CD4-positive, alpha-beta T cell (primary cell): ENCODE measurements at regions not wholly inside any gene's neighbourhood (a gene's known extent, or its start where the extent isn't known, plus 50 kb on each side); places are given as distances from the start of the nearest gene placed in this dataset.

Experiments used
- ATAC-seq: fragments of 200-7000 bp; cut with Tn5 transposase; one replicate; pipeline ENCODE4 v1.10.0; 2022; ENCODE audit warnings: mild to moderate bottlenecking; ENCODE audit not compliant: poor library complexity
- CTCF ChIA-PET: fragments of 350-600 bp; sonication (Branson Sonifier 250); formaldehyde crosslinking; loops from one replicate; lab custom pipeline; 2021; ENCODE audit warnings: antibody characterized with exemption, inconsistent platforms; lab: Charles Lee
- POLR2A ChIA-PET: fragments of 350-600 bp; sonication (Branson Sonifier 250); formaldehyde crosslinking; loops from one replicate; lab custom pipeline; 2021; ENCODE audit warnings: antibody characterized with exemption, inconsistent platforms; lab: Charles Lee
- DNase-seq, 14 experiments: peaks; one replicate each; pipeline ENCODE4 v3.0.0-alpha.2; 2013 to 2020; ENCODE audit warnings: mixed read lengths in 2 of 14
- H3K27ac ChIP-seq, 2 donors: one replicate each; pipeline versions ENCODE4 v1.5.1 to v1.7.0; 2013; ENCODE audit warnings: low read length in 2 of 2, low read depth in 1 of 2, mild to moderate bottlenecking in 1 of 2
- H3K27me3 ChIP-seq, 2 experiments: 1 replicate in 1 of 2; 2 replicates in 1 of 2; pipeline versions ENCODE4 v1.6.1 to v1.7.0; 2013; ENCODE audit warnings: low read length in 2 of 2, control low read depth in 1 of 2, mild to moderate bottlenecking in 1 of 2, moderate library complexity in 1 of 2; ENCODE audit not compliant: insufficient read depth in 2 of 2, control insufficient read depth in 1 of 2
- H3K36me3 ChIP-seq: one replicate; pipeline ENCODE4 v1.6.1; 2013; ENCODE audit warnings: low read length, control low read depth; ENCODE audit not compliant: insufficient read depth
- H3K4me1 ChIP-seq: one replicate; pipeline ENCODE4 v1.6.1; 2013; ENCODE audit warnings: low read length, control low read depth; ENCODE audit not compliant: insufficient read depth
- H3K4me3 ChIP-seq: one replicate; pipeline ENCODE4 v1.5.1; 2013; ENCODE audit warnings: mild to moderate bottlenecking, low read length, moderate library complexity
- H3K9me3 ChIP-seq, 2 experiments: 1 replicate in 1 of 2; 2 replicates in 1 of 2; pipeline versions ENCODE4 v1.6.1 to v1.7.0; 2013; ENCODE audit warnings: low read length in 2 of 2, mild to moderate bottlenecking in 2 of 2, control low read depth in 1 of 2, moderate library complexity in 1 of 2; ENCODE audit not compliant: control insufficient read depth in 1 of 2, insufficient read depth in 1 of 2
- H3K27ac Mint-ChIP-seq: one replicate; pipeline ENCODE4 v1.8.0; 2020; ENCODE audit warnings: mixed read lengths
- H3K27me3 Mint-ChIP-seq: one replicate; pipeline ENCODE4 v1.8.0; 2021; ENCODE audit warnings: mixed read lengths
- H3K36me3 Mint-ChIP-seq: one replicate; pipeline ENCODE4 v1.8.0; 2021; ENCODE audit warnings: low read depth, mixed read lengths
- H3K4me1 Mint-ChIP-seq: one replicate; pipeline ENCODE4 v1.8.0; 2021; ENCODE audit warnings: low read depth, mixed read lengths
- H3K4me3 Mint-ChIP-seq: one replicate; pipeline ENCODE4 v1.8.0; 2020; ENCODE audit warnings: mild to moderate bottlenecking, mixed read lengths
- H3K9me3 Mint-ChIP-seq: one replicate; pipeline ENCODE4 v1.8.0; 2020; ENCODE audit warnings: mixed read lengths
- CTCF ChIP-seq: fragments of 200-600 bp; IDR thresholded peaks from one replicate; pipeline ENCODE4 v1.8.0; 2022; ENCODE audit warnings: antibody characterized with exemption, mild to moderate bottlenecking
- intact Hi-C, 2 experiments: fragments of 100-400 bp; cut with DNase I in 1 of 2; cut with micrococcal nuclease in 1 of 2; formaldehyde crosslinking; loops; one replicate each; pipeline versions ENCODE4 v1.15.1 to v1.9.0; 2023 to 2025; cut with DNase I, micrococcal nuclease

GRCh38 chr2:71767663-71768062 is 314.3 kb downstream of the DYSF start:
- Histone ChIP-seq H3K27ac (no peak overlapping the region), H3K4me3 (no peak overlapping the region), H3K9me3 (no peaks in the 10 kb centered on the region), H3K27me3 (no peaks in the 10 kb centered on the region), H3K4me1 (no peaks in the 10 kb centered on the region), H3K36me3 (no peaks in the 10 kb centered on the region)
- H3K36me3 Mint-ChIP-seq = no peaks in the 10 kb centered on the region
- intact Hi-C loops = no loop called here
- POLR2A ChIA-PET = no interaction called here
- DNase-seq (no peak), ATAC-seq (no peak)
- CTCF ChIA-PET = no interaction called here
- H3K27me3 Mint-ChIP-seq = peaks cover 2% of the 10 kb centered on the region
- no peak overlapping the region for H3K4me3 Mint-ChIP-seq
- TF ChIP-seq CTCF = no peak
- no peaks in the 10 kb centered on the region for H3K4me1 Mint-ChIP-seq
- H3K9me3 Mint-ChIP-seq = no peaks in the 10 kb centered on the region
- no peak overlapping the region for H3K27ac Mint-ChIP-seq

GRCh38 chr2:71759060-71759459 is 305.7 kb downstream of the DYSF start:
- H3K9me3 ChIP-seq = no peaks in the 10 kb centered on the region
- intact Hi-C loops = no loop called here
- no peaks in the 10 kb centered on the region for H3K36me3 ChIP-seq
- ChIA-PET POLR2A (no interaction called here), CTCF (no interaction called here)
- Mint-ChIP-seq H3K27me3 (peaks cover 26% of the 10 kb centered on the region), H3K27ac (no peak overlapping the region), H3K9me3 (no peaks in the 10 kb centered on the region), H3K4me3 (no peak overlapping the region), H3K4me1 (no peaks in the 10 kb centered on the region), H3K36me3 (no peaks in the 10 kb centered on the region)
- H3K27ac ChIP-seq = no peak overlapping the region
- no peak overlapping the region for H3K4me3 ChIP-seq
- no peak for ATAC-seq
- peaks cover 0 to 8% of the 10 kb centered on the region in 2 experiments for H3K27me3 ChIP-seq
- no peak for DNase-seq
- no peaks in the 10 kb centered on the region for H3K4me1 ChIP-seq
- no peak for TF ChIP-seq CTCF

GRCh38 chr2:71757351-71757750 is 304.0 kb downstream of the DYSF start:
- Histone ChIP-seq H3K4me1 (no peaks in the 10 kb centered on the region), H3K4me3 (no peak overlapping the region), H3K9me3 (no peaks in the 10 kb centered on the region), H3K27ac (no peak overlapping the region), H3K27me3 (peaks cover 0 to 8% of the 10 kb centered on the region in 2 experiments), H3K36me3 (no peaks in the 10 kb centered on the region)
- ChIA-PET POLR2A (no interaction called here), CTCF (no interaction called here)
- no peak overlapping the region for H3K27ac Mint-ChIP-seq
- intact Hi-C loops = no loop called here
- H3K9me3 Mint-ChIP-seq = no peaks in the 10 kb centered on the region
- H3K27me3 Mint-ChIP-seq = peaks cover 28% of the 10 kb centered on the region
- H3K4me1 Mint-ChIP-seq = no peaks in the 10 kb centered on the region
- TF ChIP-seq CTCF = no peak
- DNase-seq (no peak), ATAC-seq (no peak)
- no peak overlapping the region for H3K4me3 Mint-ChIP-seq
- H3K36me3 Mint-ChIP-seq = no peaks in the 10 kb centered on the region
